Cardiac muscle cell (in vitro differentiated cells and primary cell): ENCODE measurements at regions not wholly inside any gene's neighbourhood (a gene's known extent, or its start where the extent isn't known, plus 50 kb on each side); places are given as distances from the start of the nearest gene placed in this dataset.

Experiments
- DNase-seq, 2 donors: peaks; one replicate each; pipeline versions ENCODE4 v3.0.0 to v3.0.0-alpha.2; 2010 to 2017; ENCODE audit warnings: low read depth in 1 of 2, low spot score in 1 of 2
- H3K27ac ChIP-seq: fragments of 200-600 bp; sonication (generic); 2 replicates; pipeline ENCODE4 v1.5.1; 2016
- H3K27me3 ChIP-seq: fragments of 200-600 bp; sonication (generic); 2 replicates; pipeline ENCODE4 v1.6.0; 2016; ENCODE audit warnings: control low read depth
- H3K36me3 ChIP-seq: fragments of 200-600 bp; sonication (generic); 2 replicates; pipeline ENCODE4 v1.5.1; 2016; ENCODE audit warnings: control low read depth
- H3K4me1 ChIP-seq: fragments of 200-600 bp; sonication (generic); 2 replicates; pipeline ENCODE4 v1.8.1; 2017; ENCODE audit warnings: low read depth, mild to moderate bottlenecking, mixed run types
- H3K4me3 ChIP-seq: fragments of 200-600 bp; sonication (generic); 2 replicates; pipeline ENCODE4 v1.5.1; 2016; ENCODE audit warnings: mild to moderate bottlenecking
- H3K9me3 ChIP-seq: fragments of 200-600 bp; sonication (generic); 2 replicates; pipeline ENCODE4 v1.5.1; 2017; ENCODE audit warnings: low read depth, mild to moderate bottlenecking, control low read depth
- CTCF ChIP-seq: IDR thresholded peaks from 2 replicates; pipeline ENCODE4 v1.5.1; 2012; ENCODE audit warnings: low read depth, mild to moderate bottlenecking, low read length

GRCh38 chr4:126603210-126603609 is 1029.5 kb upstream of the INTU start:
- Histone ChIP-seq H3K9me3 (no peaks in the 10 kb centered on the region), H3K36me3 (no peaks in the 10 kb centered on the region), H3K4me3 (no peak overlapping the region), H3K4me1 (no peaks in the 10 kb centered on the region), H3K27me3 (no peaks in the 10 kb centered on the region), H3K27ac (no peak overlapping the region)
- DNase-seq: no peak
- TF ChIP-seq CTCF: no peak

- Histone ChIP-seq H3K27me3 (no peaks in the 10 kb centered on the region), H3K4me1 (no peaks in the 10 kb centered on the region), H3K9me3 (no peaks in the 10 kb centered on the region), H3K4me3 (no peak overlapping the region), H3K36me3 (no peaks in the 10 kb centered on the region), H3K27ac (no peak overlapping the region)
- no peak for DNase-seq
- no peak for TF ChIP-seq CTCF
These were observed 1028.9 kb upstream of the INTU start for GRCh38 chr4:126603825-126604224.

- peak; percentile 87 for TF ChIP-seq CTCF
- DNase-seq: peak; percentile 45 to 65
- H3K36me3 ChIP-seq: no peaks in the 10 kb centered on the region
- no peaks in the 10 kb centered on the region for H3K9me3 ChIP-seq
- no peaks in the 10 kb centered on the region for H3K4me1 ChIP-seq
- no peaks in the 10 kb centered on the region for H3K27me3 ChIP-seq
- no peak overlapping the region for H3K4me3 ChIP-seq
- no peak overlapping the region for H3K27ac ChIP-seq
These were observed 1028.4 kb upstream of the INTU start for GRCh38 chr4:126604268-126604867.

- H3K27ac ChIP-seq: no peak overlapping the region
- no peak for TF ChIP-seq CTCF
These were observed 1021.8 kb upstream of the INTU start for GRCh38 chr4:126610933-126611332.

GRCh38 chr4:126611900-126612299 is 1020.9 kb upstream of the INTU start:
- Histone ChIP-seq H3K36me3 (no peaks in the 10 kb centered on the region), H3K4me1 (no peaks in the 10 kb centered on the region), H3K4me3 (no peak overlapping the region), H3K27me3 (no peaks in the 10 kb centered on the region), H3K9me3 (no peaks in the 10 kb centered on the region), H3K27ac (no peak overlapping the region)
- TF ChIP-seq CTCF: no peak
- DNase-seq: peak in 1 of 2 donors; percentile 30

More at GRCh38 chr4:126610933-126611332, 1021.8 kb upstream of the INTU start:
- H3K36me3 ChIP-seq: no peaks in the 10 kb centered on the region
- H3K4me1 ChIP-seq: no peaks in the 10 kb centered on the region
- peak in 1 of 2 donors; percentile 5 for DNase-seq
- no peak overlapping the region for H3K4me3 ChIP-seq
- no peaks in the 10 kb centered on the region for H3K27me3 ChIP-seq
- H3K9me3 ChIP-seq: no peaks in the 10 kb centered on the region
